Panc1 (cell line): ENCODE measurements at regions not wholly inside any gene's neighbourhood (a gene's known extent, or its start where the extent isn't known, plus 50 kb on each side); places are given as distances from the start of the nearest gene placed in this dataset.
"Not testable (repeated sequence)": the region's sequence is repeated elsewhere in the genome, so short reads cannot be mapped to it uniquely, and the experiment has no call there.

Source experiments
- ATAC-seq: fragments of 200-7000 bp; cut with Tn5 transposase; 2 replicates; pipeline ENCODE4 v1.9.1; 2020; ENCODE audit warnings: mild to moderate bottlenecking, moderate library complexity
- BruUV-seq: library from RNA; stranded (reverse); fragments of 400-500 nt; replicated peaks from 2 replicates; lab custom pipeline; 2021; lab: Mats Ljungman, UMichigan
- CTCF ChIA-PET: fragments of 300-600 bp; sonication (Branson Sonifier 250); formaldehyde crosslinking; loops from one replicate; lab custom pipeline; 2022; ENCODE audit warnings: antibody characterized with exemption; lab: Charles Lee
- POLR2A ChIA-PET: fragments of 300-600 bp; sonication (Branson Sonifier 250); formaldehyde crosslinking; loops from one replicate; lab custom pipeline; 2022; ENCODE audit warnings: antibody characterized with exemption; lab: Charles Lee
- DNase-seq: peaks from one replicate; pipeline ENCODE4 v3.0.0-alpha.2; 2010; ENCODE audit warnings: low read depth, low spot score
- H3K27ac ChIP-seq: 2 replicates; pipeline ENCODE4 v1.5.1; 2011; ENCODE audit warnings: mild to moderate bottlenecking, low read length, inconsistent platforms
- H3K27me3 ChIP-seq: fragments of 200-500 bp; sonication (Bioruptor generic); 2 replicates; pipeline ENCODE4 v1.6.0; 2014; ENCODE audit warnings: low read length, inconsistent platforms; ENCODE audit not compliant: control insufficient read depth, insufficient read depth
- H3K36me3 ChIP-seq: fragments of 200-500 bp; sonication (Bioruptor generic); 2 replicates; pipeline ENCODE4 v1.5.1; 2014; ENCODE audit warnings: inconsistent platforms, mild to moderate bottlenecking, low read length, moderate library complexity; ENCODE audit not compliant: control insufficient read depth, insufficient read depth
- H3K4me1 ChIP-seq: 2 replicates; pipeline ENCODE4 v1.5.1; 2011; ENCODE audit warnings: inconsistent platforms, mild to moderate bottlenecking, low read length, moderate library complexity; ENCODE audit not compliant: control insufficient read depth, insufficient read depth
- H3K4me3 ChIP-seq, 2 experiments: 2 replicates each; pipeline ENCODE4 v1.5.1; 2011 to 2012; ENCODE audit warnings: low read depth in 2 of 2, low read length in 2 of 2, mild to moderate bottlenecking in 2 of 2, inconsistent platforms in 1 of 2, moderate library complexity in 1 of 2
- H3K9me3 ChIP-seq: fragments of 200-500 bp; sonication (Bioruptor generic); 2 replicates; pipeline ENCODE4 v1.5.1; 2014; ENCODE audit warnings: low read depth, mild to moderate bottlenecking, inconsistent platforms, low read length, moderate library complexity; ENCODE audit not compliant: control insufficient read depth, insufficient read depth
- CTCF ChIP-seq: fragments of 450-650 bp; IDR thresholded peaks from 2 replicates; pipeline ENCODE4 v1.5.1; 2017; ENCODE audit warnings: mild to moderate bottlenecking
- POLR2AphosphoS5 ChIP-seq: IDR thresholded peaks from 2 replicates; pipeline ENCODE4 v1.6.1; 2012; ENCODE audit warnings: mild to moderate bottlenecking, low read depth, low read length, moderate library complexity
- REST ChIP-seq, 2 experiments: IDR thresholded peaks; 2 replicates each; pipeline ENCODE4 v1.6.1; 2011 to 2012; ENCODE audit warnings: low read depth in 2 of 2, control low read depth in 1 of 2, low read length in 1 of 2, mild to moderate bottlenecking in 1 of 2, moderate library complexity in 1 of 2; ENCODE audit not compliant: insufficient read depth in 1 of 2
- SIN3A ChIP-seq: IDR thresholded peaks from 2 replicates; pipeline ENCODE4 v1.6.1; 2012; ENCODE audit warnings: low read depth, mild to moderate bottlenecking, low read length, moderate library complexity, borderline replicate concordance; ENCODE audit not compliant: insufficient read depth
- TCF7L2 ChIP-seq: IDR thresholded peaks from 2 replicates; pipeline ENCODE4 v1.6.1; 2011; ENCODE audit warnings: mild to moderate bottlenecking, low read depth, low read length, inconsistent platforms
- in situ Hi-C: cut with HindIII; loops from 2 replicates; pipeline ENCODE4 v1.10.0; 2016; ENCODE audit warnings: low sequenced_read_pairs, low pct_unique_long_range_greater_than_20kb
- intact Hi-C: fragments of 100-400 bp; cut with micrococcal nuclease; formaldehyde crosslinking; loops from one replicate; pipeline ENCODE4 v1.10.0; 2022; ENCODE audit not compliant: unreplicated experiment

- in situ Hi-C loops = no loop called here
- Histone ChIP-seq H3K27me3 (no peaks in the 10 kb centered on the region), H3K9me3 (no peaks in the 10 kb centered on the region), H3K27ac (no peak overlapping the region), H3K36me3 (no peaks in the 10 kb centered on the region), H3K4me1 (no peaks in the 10 kb centered on the region), H3K4me3 (no peak overlapping the region)
- TF ChIP-seq SIN3A = no peak
- TF ChIP-seq POLR2AphosphoS5 = no peak
- TF ChIP-seq CTCF = no peak
- TF ChIP-seq REST (IDR thresholded peaks at IDR 0.05; ENCODE audit: insufficient read depth in 1 of 2, low read depth in 2 of 2, low read length in 1 of 2) = no peak
- TF ChIP-seq TCF7L2 = no peak
- intact Hi-C loops = loop anchor here (1.0 kb wide), 1 partner anchor 25 kb away; no protein-coding TSS in a partner anchor
- ChIA-PET POLR2A (no interaction called here), CTCF (no interaction called here)
- no TSS peak for BruUV-seq
- ATAC-seq (no peak), DNase-seq (no peak)
Measured at GRCh38 chr15:38024293-38025091, 90.1 kb downstream of the TMCO5A start.

GRCh38 chr15:38025656-38026055, 91.2 kb downstream of the TMCO5A start:
- in situ Hi-C loops, H3K4me1 ChIP-seq, CTCF ChIA-PET, H3K27me3 ChIP-seq, POLR2A ChIA-PET, BruUV-seq, H3K36me3 ChIP-seq, ATAC-seq, H3K27ac ChIP-seq, H3K4me3 ChIP-seq, DNase-seq, H3K9me3 ChIP-seq: not testable (repeated sequence)
- intact Hi-C loops = loop anchor here (1.0 kb wide), 1 partner anchor 24 kb away; no protein-coding TSS in a partner anchor

GRCh38 chr15:38028869-38029268, 94.4 kb downstream of the TMCO5A start:
- ChIA-PET CTCF (no interaction called here), POLR2A (no interaction called here)
- no peak overlapping the region for H3K27ac ChIP-seq
- DNase-seq = no peak
- H3K36me3 ChIP-seq = no peaks in the 10 kb centered on the region
- in situ Hi-C loops (no loop called here), intact Hi-C loops (no loop called here)
- TF ChIP-seq REST (IDR thresholded peaks at IDR 0.05; ENCODE audit: insufficient read depth in 1 of 2, low read depth in 2 of 2, low read length in 1 of 2) = no peak
- no peak for TF ChIP-seq POLR2AphosphoS5
- TF ChIP-seq TCF7L2 = no peak
- no peak for TF ChIP-seq SIN3A
- TF ChIP-seq CTCF = no peak
- ATAC-seq = no peak
- BruUV-seq = no TSS peak
- no peak overlapping the region for H3K4me3 ChIP-seq
- H3K9me3 ChIP-seq = no peaks in the 10 kb centered on the region
- H3K4me1 ChIP-seq = no peaks in the 10 kb centered on the region
- H3K27me3 ChIP-seq = no peaks in the 10 kb centered on the region
